Esophagus squamous epithelium (tissue), 5 donors: ENCODE measurements at regions not wholly inside any gene's neighbourhood (a gene's known extent, or its start where the extent isn't known, plus 50 kb on each side); places are given as distances from the start of the nearest gene placed in this dataset.

Experiments
- DNase-seq: peaks from one replicate; lab custom pipeline; 2025; lab: John Stamatoyannopoulos, UW
- H3K27ac ChIP-seq, 4 donors: fragments of 200-600 bp; sonication (generic); one replicate each; pipeline ENCODE4 v1.5.1; 2016 to 2019; ENCODE audit warnings: mild to moderate bottlenecking in 1 of 4
- H3K27me3 ChIP-seq, 4 donors: fragments of 200-600 bp; sonication (generic); 1 replicate in 3 of 4; 2 replicates in 1 of 4; pipeline versions ENCODE4 v1.5.1 to v1.6.0; 2017 to 2021; ENCODE audit warnings: antibody characterized with exemption in 1 of 4
- H3K36me3 ChIP-seq, 3 donors: fragments of 200-600 bp; sonication (generic); one replicate each; pipeline ENCODE4 v1.5.1; 2016 to 2019
- H3K4me1 ChIP-seq, 3 donors: fragments of 200-600 bp; sonication (generic); one replicate each; pipeline ENCODE4 v1.5.1; 2017 to 2019
- H3K4me3 ChIP-seq, 4 donors: fragments of 200-600 bp; sonication (generic); 1 replicate in 3 of 4; 2 replicates in 1 of 4; pipeline ENCODE4 v1.5.1; 2016 to 2019; ENCODE audit warnings: mild to moderate bottlenecking in 2 of 4, moderate library complexity in 1 of 4
- H3K9me3 ChIP-seq, 3 donors: fragments of 200-600 bp; sonication (generic); one replicate each; pipeline ENCODE4 v1.5.1; 2016 to 2019
- CTCF ChIP-seq, 6 experiments: fragments of 450-650 bp in 4 of 6; fragments of 200-600 bp in 2 of 6; sonication (generic) in 2 of 6; IDR thresholded peaks; one replicate each; pipeline ENCODE4 v1.5.1; 2016 to 2019; ENCODE audit warnings: antibody characterized with exemption in 6 of 6, mild to moderate bottlenecking in 4 of 6, moderate library complexity in 4 of 6
- POLR2A ChIP-seq, 4 donors: fragments of 450-650 bp; IDR thresholded peaks; one replicate each; pipeline ENCODE4 v1.6.1; 2017; ENCODE audit warnings: antibody characterized with exemption in 4 of 4, mild to moderate bottlenecking in 4 of 4, moderate library complexity in 3 of 4
- WGBS, 2 donors: methylation state at CpG; one replicate each; pipeline ENCODE4 v1.1.5; 2018; 5-methylcytosine and 5-hydroxymethylcytosine counted together
- intact Hi-C: fragments of 100-400 bp; cut with DNase I; formaldehyde crosslinking; loops from one replicate; pipeline ENCODE4 v1.15.0; 2022
- donor health status: DM: yes; HTN: yes; CAD: no.

- no peak for DNase-seq
- H3K27ac ChIP-seq, result no peak overlapping the region
- H3K9me3 ChIP-seq, result no peaks in the 10 kb centered on the region
- intact Hi-C loops, result no loop called here
- H3K4me1 ChIP-seq, result no peaks in the 10 kb centered on the region
- WGBS, 2 donors, result 18 to 35% methylated on average over 1 of the region's 1 CpG
- TF ChIP-seq POLR2A (IDR thresholded peaks at IDR 0.05) (no peak), CTCF (IDR thresholded peaks at IDR 0.05) (no peak)
- H3K36me3 ChIP-seq, result no peaks in the 10 kb centered on the region
- no peak overlapping the region for H3K4me3 ChIP-seq
- H3K27me3 ChIP-seq, result no peaks in the 10 kb centered on the region
Measured at GRCh38 chr13:38617936-38618335, 68.9 kb upstream of the FREM2 start.

GRCh38 chr13:38618336-38618735 is 68.5 kb upstream of the FREM2 start:
- Histone ChIP-seq H3K9me3 (no peaks in the 10 kb centered on the region), H3K36me3 (no peaks in the 10 kb centered on the region), H3K4me3 (no peak overlapping the region), H3K27ac (no peak overlapping the region), H3K27me3 (no peaks in the 10 kb centered on the region), H3K4me1 (no peaks in the 10 kb centered on the region)
- intact Hi-C loops, result no loop called here
- no peak for DNase-seq
- WGBS, 2 donors, result 62 to 71% methylated on average over 3 of the region's 3 CpGs
- TF ChIP-seq POLR2A (IDR thresholded peaks at IDR 0.05) (no peak), CTCF (IDR thresholded peaks at IDR 0.05) (no peak)

DNA sequence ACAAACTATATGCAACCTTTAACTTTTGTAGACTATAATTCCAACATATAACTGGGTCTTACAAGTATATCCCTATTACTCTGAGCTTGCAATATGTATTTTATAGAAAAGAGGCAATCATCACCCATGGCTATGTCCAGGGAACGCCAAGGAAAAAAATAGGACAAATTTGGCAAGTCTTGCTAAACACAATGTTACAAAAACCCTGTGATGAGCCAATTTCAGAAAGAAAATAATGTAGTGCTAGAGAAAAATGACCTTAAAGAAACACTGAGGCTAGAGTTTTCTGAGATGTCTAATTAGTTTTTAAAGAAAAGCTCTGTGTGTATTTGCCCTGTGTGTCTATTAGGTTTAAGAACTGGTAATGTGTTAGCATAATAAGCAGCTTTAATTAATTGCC is 68.0 kb upstream of the FREM2 start:
- H3K4me3 ChIP-seq, result no peak overlapping the region
- DNase-seq, result no peak
- intact Hi-C loops, result no loop called here
- WGBS, 2 donors, result 47 to 53% methylated on average over 1 of the region's 1 CpG
- no peaks in the 10 kb centered on the region for H3K27me3 ChIP-seq
- H3K4me1 ChIP-seq, result no peaks in the 10 kb centered on the region
- TF ChIP-seq CTCF (IDR thresholded peaks at IDR 0.05), result no peak
- no peak for TF ChIP-seq POLR2A (IDR thresholded peaks at IDR 0.05)
- no peaks in the 10 kb centered on the region for H3K36me3 ChIP-seq
- no peaks in the 10 kb centered on the region for H3K9me3 ChIP-seq
- no peak overlapping the region for H3K27ac ChIP-seq

GRCh38 chr13:38620876-38621275 is 66.0 kb upstream of the FREM2 start:
- Histone ChIP-seq H3K4me3 (no peak overlapping the region), H3K27ac (no peak overlapping the region), H3K9me3 (no peaks in the 10 kb centered on the region), H3K4me1 (no peaks in the 10 kb centered on the region), H3K36me3 (no peaks in the 10 kb centered on the region), H3K27me3 (no peaks in the 10 kb centered on the region)
- intact Hi-C loops, result no loop called here
- 79 to 90% methylated on average over 4 of the region's 4 CpGs for WGBS, 2 donors
- TF ChIP-seq CTCF (IDR thresholded peaks at IDR 0.05), result no peak
- TF ChIP-seq POLR2A (IDR thresholded peaks at IDR 0.05), result no peak
- no peak for DNase-seq

- no peaks in the 10 kb centered on the region for H3K4me1 ChIP-seq
- no peaks in the 10 kb centered on the region for H3K9me3 ChIP-seq
- intact Hi-C loops, result no loop called here
- no peaks in the 10 kb centered on the region for H3K36me3 ChIP-seq
- H3K27ac ChIP-seq, result no peak overlapping the region
- H3K27me3 ChIP-seq, result no peaks in the 10 kb centered on the region
- no peak overlapping the region for H3K4me3 ChIP-seq
- TF ChIP-seq POLR2A (IDR thresholded peaks at IDR 0.05) (no peak), CTCF (IDR thresholded peaks at IDR 0.05) (no peak)
- WGBS, 2 donors, result 25 to 51% methylated on average over 10 of the region's 10 CpGs
- no peak for DNase-seq
Measured at GRCh38 chr13:38624822-38625221, 62.1 kb upstream of the FREM2 start.
